ENCODE measurements at regions not wholly inside any gene's neighbourhood (a gene's known extent, or its start where the extent isn't known, plus 50 kb on each side); places are given as distances from the start of the nearest gene placed in this dataset.
A peak's percentile ranks its signal among the peaks of the same experiment; 100 is the strongest.

DNA sequence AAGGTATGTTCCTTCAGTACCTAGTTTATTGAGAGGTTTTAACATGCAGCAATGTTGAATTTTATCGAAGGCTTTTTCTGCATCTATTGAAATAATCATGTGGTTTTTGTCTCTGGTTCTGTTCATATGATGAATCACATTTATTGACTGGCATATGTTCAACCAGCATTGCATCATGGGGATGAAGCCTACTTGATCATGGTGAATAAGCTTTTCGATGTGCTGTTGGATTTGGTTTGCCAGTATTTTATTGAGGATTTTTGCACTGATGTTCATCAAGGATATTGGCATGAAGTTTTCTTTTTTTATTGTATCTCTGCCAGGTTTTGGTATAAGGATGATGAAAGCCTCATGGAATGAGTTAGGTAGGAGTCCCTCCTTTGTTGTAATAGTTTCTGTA, 204.0 kb upstream of the GNAI1 start:
- no peak overlapping the region for H3K23ac ChIP-seq (ENCODE audit: low read length)
- H3K9me3 ChIP-seq (ENCODE audit: insufficient read depth, low read depth, low read length): no peaks in the 10 kb centered on the region
- no peak overlapping the region for H2BK120ac ChIP-seq (ENCODE audit: insufficient read depth, low read length, poor library complexity)
- no peak overlapping the region for H4K12ac ChIP-seq (ENCODE audit: low read depth, low read length)
- no peak for DNase-seq
- no peak overlapping the region for H3K18ac ChIP-seq (ENCODE audit: low read length)
- H4K8ac ChIP-seq (ENCODE audit: low read depth, low read length): no peak overlapping the region
- no peaks in the 10 kb centered on the region for H3K27me3 ChIP-seq (ENCODE audit: insufficient read depth, low read length)
- no peaks in the 10 kb centered on the region for H3K79me2 ChIP-seq (ENCODE audit: control insufficient read depth, insufficient read depth, low read length, poor library complexity)
- no peak overlapping the region for H2AK5ac ChIP-seq (ENCODE audit: low read length)
- H3K4ac ChIP-seq (ENCODE audit: low read depth, low read length): no peak overlapping the region
- H3K9ac ChIP-seq (ENCODE audit: low read length): no peak overlapping the region
- H3K36me3 ChIP-seq (ENCODE audit: control insufficient read depth in 1 of 2, insufficient read depth in 2 of 2, low read length in 2 of 2): no peaks in the 10 kb centered on the region
- H3K27ac ChIP-seq (ENCODE audit: low read depth, low read length): no peak overlapping the region
- H3K79me1 ChIP-seq (ENCODE audit: low read length): no peaks in the 10 kb centered on the region
- no peak overlapping the region for H3K4me3 ChIP-seq (ENCODE audit: low read depth, low read length)
- no peak overlapping the region for H3K14ac ChIP-seq (ENCODE audit: low read length)
- no peak overlapping the region for H3K4me2 ChIP-seq (ENCODE audit: low read length)
- no peak overlapping the region for H2AFZ ChIP-seq (ENCODE audit: insufficient read depth, low read length, poor library complexity)
- H3K4me1 ChIP-seq (ENCODE audit: control insufficient read depth in 1 of 2, insufficient read depth in 2 of 2, low read length in 2 of 2): no peaks in the 10 kb centered on the region
- no peak overlapping the region for H2BK5ac ChIP-seq (ENCODE audit: low read depth, low read length, poor library complexity)
- no peak overlapping the region for H2BK12ac ChIP-seq (ENCODE audit: low read length)
- no peak overlapping the region for H4K91ac ChIP-seq (ENCODE audit: low read depth, low read length)
- WGBS (ENCODE audit: extremely low coverage, insufficient coverage, insufficient read length): no CpG with 5 or more reads among the region's 2 CpGs

DNA sequence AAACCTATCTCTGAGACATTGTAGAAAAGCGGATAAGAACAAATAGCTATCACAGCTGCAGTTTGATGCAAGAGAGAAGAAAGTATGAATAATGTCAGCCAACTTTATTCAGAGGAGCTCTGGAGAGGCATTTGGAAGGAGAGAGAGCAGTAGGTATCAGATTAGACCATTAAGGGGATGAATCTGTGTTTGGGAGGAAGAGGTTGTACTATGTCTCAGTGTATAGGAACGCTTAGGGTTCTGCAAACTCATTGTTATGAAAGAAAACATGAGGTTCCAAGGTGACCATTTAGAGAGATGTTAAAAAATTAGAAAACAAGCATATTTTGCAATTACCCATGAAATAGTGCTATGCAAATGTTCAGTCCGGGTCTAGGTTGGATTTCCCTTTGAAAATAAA, 207.5 kb upstream of the GNAI1 start:
- H3K4me1 ChIP-seq (ENCODE audit: control insufficient read depth in 1 of 2, insufficient read depth in 2 of 2, low read length in 2 of 2): no peaks in the 10 kb centered on the region
- no peaks in the 10 kb centered on the region for H3K79me2 ChIP-seq (ENCODE audit: control insufficient read depth, insufficient read depth, low read length, poor library complexity)
- H3K23ac ChIP-seq (ENCODE audit: low read length): no peak overlapping the region
- H3K14ac ChIP-seq (ENCODE audit: low read length): no peak overlapping the region
- H4K8ac ChIP-seq (ENCODE audit: low read depth, low read length): no peak overlapping the region
- H4K12ac ChIP-seq (ENCODE audit: low read depth, low read length): no peak overlapping the region
- H2BK5ac ChIP-seq (ENCODE audit: low read depth, low read length, poor library complexity): no peak overlapping the region
- no peak for DNase-seq
- no peaks in the 10 kb centered on the region for H3K36me3 ChIP-seq (ENCODE audit: control insufficient read depth in 1 of 2, insufficient read depth in 2 of 2, low read length in 2 of 2)
- no peak overlapping the region for H2AFZ ChIP-seq (ENCODE audit: insufficient read depth, low read length, poor library complexity)
- no peak overlapping the region for H3K4me2 ChIP-seq (ENCODE audit: low read length)
- H3K79me1 ChIP-seq (ENCODE audit: low read length): no peaks in the 10 kb centered on the region
- no peak overlapping the region for H3K9ac ChIP-seq (ENCODE audit: low read length)
- H3K9me3 ChIP-seq (ENCODE audit: insufficient read depth, low read depth, low read length): peaks cover 3% of the 10 kb centered on the region
- H2BK12ac ChIP-seq (ENCODE audit: low read length): no peak overlapping the region
- no peak overlapping the region for H4K91ac ChIP-seq (ENCODE audit: low read depth, low read length)
- H3K27ac ChIP-seq (ENCODE audit: low read depth, low read length): no peak overlapping the region
- H3K27me3 ChIP-seq (ENCODE audit: insufficient read depth, low read length): no peaks in the 10 kb centered on the region
- no peak overlapping the region for H3K18ac ChIP-seq (ENCODE audit: low read length)
- H2AK5ac ChIP-seq (ENCODE audit: low read length): no peak overlapping the region
- H3K4me3 ChIP-seq (ENCODE audit: low read depth, low read length): no peak overlapping the region
- no peak overlapping the region for H2BK120ac ChIP-seq (ENCODE audit: insufficient read depth, low read length, poor library complexity)
- H3K4ac ChIP-seq (ENCODE audit: low read depth, low read length): no peak overlapping the region
- no CpG with 5 or more reads among the region's 3 CpGs for WGBS (ENCODE audit: extremely low coverage, insufficient coverage, insufficient read length)

DNA sequence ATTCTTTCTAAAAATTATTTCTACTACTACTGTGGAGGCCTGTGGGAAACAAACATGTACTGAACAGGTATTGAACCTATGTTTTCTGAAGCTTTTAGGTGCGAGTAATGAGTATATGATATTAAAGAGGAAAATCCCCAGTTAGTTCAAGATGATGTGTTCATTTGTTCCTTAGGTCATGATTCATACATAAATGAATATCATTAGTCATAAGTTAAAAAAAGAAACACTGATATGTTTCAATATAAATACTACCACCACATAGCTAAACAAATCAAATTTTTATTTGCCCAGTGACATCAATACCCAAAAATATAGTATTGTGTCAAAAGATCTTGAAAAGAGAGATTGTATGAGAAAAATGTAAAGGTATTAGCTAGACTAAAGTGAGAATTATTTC, 210.7 kb upstream of the GNAI1 start:
- no peak overlapping the region for H3K4me3 ChIP-seq (ENCODE audit: low read depth, low read length)
- no CpG with 5 or more reads among the region's 1 CpG for WGBS (ENCODE audit: extremely low coverage, insufficient coverage, insufficient read length)
- H2AFZ ChIP-seq (ENCODE audit: insufficient read depth, low read length, poor library complexity): no peak overlapping the region

DNA sequence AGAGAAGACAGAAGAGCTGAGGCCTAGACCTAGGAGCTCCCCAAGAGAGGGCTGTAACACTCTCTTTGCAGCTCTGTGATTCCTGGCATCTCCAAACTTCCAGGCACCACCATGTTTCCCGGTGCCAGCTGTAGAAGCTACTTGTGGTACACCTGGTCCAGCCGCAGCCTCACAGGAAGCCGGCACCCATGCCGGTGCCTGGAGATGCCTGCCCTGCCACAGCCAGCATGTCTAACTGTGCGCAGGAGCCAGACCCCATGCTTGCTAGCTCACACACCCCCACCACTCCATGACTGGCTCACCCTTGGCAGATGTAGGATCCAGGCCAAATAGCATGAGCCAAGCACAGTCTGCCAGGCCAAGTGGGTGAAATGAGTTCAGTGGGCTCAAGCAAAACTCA, 211.7 kb upstream of the GNAI1 start:
- no peaks in the 10 kb centered on the region for H3K36me3 ChIP-seq (ENCODE audit: control insufficient read depth in 1 of 2, insufficient read depth in 2 of 2, low read length in 2 of 2)
- no CpG with 5 or more reads among the region's 5 CpGs for WGBS (ENCODE audit: extremely low coverage, insufficient coverage, insufficient read length)
- H3K4me2 ChIP-seq (ENCODE audit: low read length): no peak overlapping the region
- H2BK12ac ChIP-seq (ENCODE audit: low read length): no peak overlapping the region
- H2AK5ac ChIP-seq (ENCODE audit: low read length): no peak overlapping the region
- H4K8ac ChIP-seq (ENCODE audit: low read depth, low read length): no peak overlapping the region
- H4K91ac ChIP-seq (ENCODE audit: low read depth, low read length): no peak overlapping the region
- peak overlapping the region; percentile 50 for H3K4me3 ChIP-seq (ENCODE audit: low read depth, low read length)
- no peak overlapping the region for H2AFZ ChIP-seq (ENCODE audit: insufficient read depth, low read length, poor library complexity)
- no peak overlapping the region for H3K14ac ChIP-seq (ENCODE audit: low read length)
- no peak overlapping the region for H2BK5ac ChIP-seq (ENCODE audit: low read depth, low read length, poor library complexity)
- H3K4ac ChIP-seq (ENCODE audit: low read depth, low read length): no peak overlapping the region
- no peak for DNase-seq
- H4K12ac ChIP-seq (ENCODE audit: low read depth, low read length): no peak overlapping the region
- H3K27me3 ChIP-seq (ENCODE audit: insufficient read depth, low read length): no peaks in the 10 kb centered on the region
- no peak overlapping the region for H3K9ac ChIP-seq (ENCODE audit: low read length)
- H3K79me1 ChIP-seq (ENCODE audit: low read length): no peaks in the 10 kb centered on the region
- H3K4me1 ChIP-seq (ENCODE audit: control insufficient read depth in 1 of 2, insufficient read depth in 2 of 2, low read length in 2 of 2): no peaks in the 10 kb centered on the region
- H3K27ac ChIP-seq (ENCODE audit: low read depth, low read length): no peak overlapping the region
- H3K18ac ChIP-seq (ENCODE audit: low read length): no peak overlapping the region
- no peaks in the 10 kb centered on the region for H3K79me2 ChIP-seq (ENCODE audit: control insufficient read depth, insufficient read depth, low read length, poor library complexity)
- peaks cover 6% of the 10 kb centered on the region for H3K9me3 ChIP-seq (ENCODE audit: insufficient read depth, low read depth, low read length)
- H3K23ac ChIP-seq (ENCODE audit: low read length): peak overlapping the region; percentile 78
- no peak overlapping the region for H2BK120ac ChIP-seq (ENCODE audit: insufficient read depth, low read length, poor library complexity)

More for the DNA sequence above, 210.7 kb upstream of the GNAI1 start:
- Histone ChIP-seq H2BK120ac (ENCODE audit: insufficient read depth, low read length, poor library complexity) (no peak overlapping the region), H3K79me2 (ENCODE audit: control insufficient read depth, insufficient read depth, low read length, poor library complexity) (no peaks in the 10 kb centered on the region), H3K4me1 (ENCODE audit: control insufficient read depth in 1 of 2, insufficient read depth in 2 of 2, low read length in 2 of 2) (no peaks in the 10 kb centered on the region), H3K36me3 (ENCODE audit: control insufficient read depth in 1 of 2, insufficient read depth in 2 of 2, low read length in 2 of 2) (no peaks in the 10 kb centered on the region), H2AK5ac (ENCODE audit: low read length) (no peak overlapping the region), H3K27ac (ENCODE audit: low read depth, low read length) (no peak overlapping the region), H4K8ac (ENCODE audit: low read depth, low read length) (no peak overlapping the region), H3K79me1 (ENCODE audit: low read length) (no peaks in the 10 kb centered on the region), H3K9me3 (ENCODE audit: insufficient read depth, low read depth, low read length) (peaks cover 6% of the 10 kb centered on the region), H3K4ac (ENCODE audit: low read depth, low read length) (no peak overlapping the region), H3K9ac (ENCODE audit: low read length) (no peak overlapping the region), H3K14ac (ENCODE audit: low read length) (no peak overlapping the region), H3K27me3 (ENCODE audit: insufficient read depth, low read length) (no peaks in the 10 kb centered on the region), H3K23ac (ENCODE audit: low read length) (no peak overlapping the region), H3K18ac (ENCODE audit: low read length) (no peak overlapping the region), H4K91ac (ENCODE audit: low read depth, low read length) (no peak overlapping the region), H3K4me2 (ENCODE audit: low read length) (no peak overlapping the region), H2BK12ac (ENCODE audit: low read length) (no peak overlapping the region), H4K12ac (ENCODE audit: low read depth, low read length) (no peak overlapping the region), H2BK5ac (ENCODE audit: low read depth, low read length, poor library complexity) (no peak overlapping the region)
- no peak for DNase-seq

Measured in trophoblast cell (in vitro differentiated cells and primary cell).